NCI-H460 (cell line): ENCODE measurements at regions not wholly inside any gene's neighbourhood (a gene's known extent, or its start where the extent isn't known, plus 50 kb on each side); places are given as distances from the start of the nearest gene placed in this dataset.
"Not testable (repeated sequence)": the region's sequence is repeated elsewhere in the genome, so short reads cannot be mapped to it uniquely, and the experiment has no call there.

Source experiments
- DNase-seq: peaks from one replicate; pipeline ENCODE4 v3.0.0-alpha.2; 2016; ENCODE audit warnings: low read depth; ENCODE audit errors: extremely low read depth

- no peak for DNase-seq
Measured at GRCh38 chr15:38795471-38796245, 231.0 kb upstream of the RASGRP1 start.

GRCh38 chr15:38796589-38796988, 232.0 kb upstream of the RASGRP1 start:
- DNase-seq, result no peak

GRCh38 chr15:38797506-38797905, 232.9 kb upstream of the RASGRP1 start:
- DNase-seq, result not testable (repeated sequence)

- DNase-seq, result not testable (repeated sequence)
Measured at GRCh38 chr15:38799202-38799601, 234.6 kb upstream of the RASGRP1 start.

- DNase-seq, result no peak
Measured at GRCh38 chr15:38809621-38810020, 245.0 kb upstream of the RASGRP1 start.

- no peak for DNase-seq
Measured at GRCh38 chr15:38810686-38811085, 246.1 kb upstream of the RASGRP1 start.

- DNase-seq, result not testable (repeated sequence)
Measured at GRCh38 chr15:38814254-38814653, 249.6 kb upstream of the RASGRP1 start.

- no peak for DNase-seq
Measured at GRCh38 chr15:38814891-38815290, 250.3 kb upstream of the RASGRP1 start.

GRCh38 chr15:38817427-38818156, 253.0 kb upstream of the RASGRP1 start:
- peak; percentile 65 for DNase-seq

GRCh38 chr15:38818157-38818790, 253.7 kb upstream of the RASGRP1 start:
- no peak for DNase-seq

- DNase-seq, result no peak
Measured at GRCh38 chr15:38819387-38819950, 254.9 kb upstream of the RASGRP1 start.

- DNase-seq, result no peak
Measured at GRCh38 chr15:38823263-38823662, 258.6 kb upstream of the RASGRP1 start.

GRCh38 chr15:38824719-38825118, 260.1 kb upstream of the RASGRP1 start:
- no peak for DNase-seq

GRCh38 chr15:38826880-38827279, 262.3 kb upstream of the RASGRP1 start:
- DNase-seq, result no peak

GRCh38 chr15:38828031-38828532, 263.5 kb upstream of the RASGRP1 start:
- no peak for DNase-seq

- no peak for DNase-seq
Measured at GRCh38 chr15:38829086-38829485, 264.5 kb upstream of the RASGRP1 start.

- no peak for DNase-seq
Measured at GRCh38 chr15:38842226-38842625, 277.6 kb upstream of the RASGRP1 start.

GRCh38 chr15:38843051-38843501, 278.5 kb upstream of the RASGRP1 start:
- DNase-seq, result no peak

GRCh38 chr15:38843736-38844590, 279.3 kb upstream of the RASGRP1 start:
- no peak for DNase-seq

GRCh38 chr15:38844736-38845135, 280.1 kb upstream of the RASGRP1 start:
- no peak for DNase-seq
